OCI-LY3 (cell line): ENCODE measurements at regions not wholly inside any gene's neighbourhood (a gene's known extent, or its start where the extent isn't known, plus 50 kb on each side); places are given as distances from the start of the nearest gene placed in this dataset.

Experiments
- H2AFZ ChIP-seq: fragments of 200-600, 300-600 bp; shearing (Covaris generic); 2 replicates; pipeline ENCODE4 v1.6.0; 2014; ENCODE audit warnings: antibody characterized with exemption, low read depth, low read length
- H3K27ac ChIP-seq: fragments of 200-600, 300-600 bp; sonication (generic); 2 replicates; pipeline ENCODE4 v1.5.1; 2014; ENCODE audit warnings: mild to moderate bottlenecking, low read length, moderate library complexity, mixed read lengths
- H3K27me3 ChIP-seq: fragments of 200-600, 300-600 bp; sonication (generic); 2 replicates; pipeline ENCODE4 v1.6.1; 2014; ENCODE audit warnings: low read depth, low read length, mixed read lengths
- H3K36me3 ChIP-seq: fragments of 200-600, 300-600 bp; sonication (generic); replicated peaks from 2 replicates; pipeline ENCODE3; 2014; ENCODE audit warnings: low read depth, low read length, mixed read lengths
- H3K4me1 ChIP-seq: fragments of 300-600, 200-600 bp; sonication (generic); 2 replicates; pipeline ENCODE4 v1.6.1; 2014; ENCODE audit warnings: low read length, mixed read lengths
- H3K4me2 ChIP-seq: fragments of 200-600, 300-600 bp; sonication (generic); 2 replicates; pipeline ENCODE4 v1.6.1; 2014; ENCODE audit warnings: low read length, mixed read lengths
- H3K4me3 ChIP-seq: fragments of 300-600, 200-600 bp; sonication (generic); 2 replicates; pipeline ENCODE4 v1.5.1; 2014; ENCODE audit warnings: antibody characterized with exemption, mild to moderate bottlenecking, low read length, moderate library complexity
- H3K79me2 ChIP-seq: fragments of 300-600, 200-600 bp; shearing (Covaris generic); 2 replicates; pipeline ENCODE4 v1.6.1; 2014; ENCODE audit warnings: mild to moderate bottlenecking, low read length, mixed read lengths
- H3K9ac ChIP-seq: fragments of 300-600, 200-600 bp; shearing (Covaris generic); 2 replicates; pipeline ENCODE4 v1.6.0; 2014; ENCODE audit warnings: mild to moderate bottlenecking, low read length, moderate library complexity
- H3K9me3 ChIP-seq: fragments of 200-600, 300-600 bp; shearing (Covaris generic); 2 replicates; pipeline ENCODE4 v1.6.1; 2014; ENCODE audit warnings: low read length, mixed read lengths; ENCODE audit not compliant: insufficient read depth
- H4K20me1 ChIP-seq: fragments of 200-600, 300-600 bp; sonication (generic); 2 replicates; pipeline ENCODE4 v1.6.1; 2016; ENCODE audit warnings: low read length, mixed read lengths; ENCODE audit not compliant: insufficient read depth
- CTCF ChIP-seq: fragments of 200-600, 300-600 bp; sonication (generic); IDR thresholded peaks from 2 replicates; pipeline ENCODE4 v1.5.1; 2014; ENCODE audit warnings: antibody characterized with exemption, low read length, low read depth
- EZH2phosphoT487 ChIP-seq: fragments of 200-600 bp; shearing (Covaris generic); IDR thresholded peaks from 2 replicates; pipeline ENCODE4 v1.6.1; 2018; ENCODE audit warnings: antibody characterized with exemption, mixed run types, low read depth

GRCh38 chr4:187276736-187277408, 553.2 kb upstream of the FAT1 start:
- no peak overlapping the region for H3K4me3 ChIP-seq
- no peak overlapping the region for H2AFZ ChIP-seq
- no peak overlapping the region for H3K27ac ChIP-seq

GRCh38 chr4:187283201-187283955, 559.7 kb upstream of the FAT1 start:
- Histone ChIP-seq H3K9me3 (no peaks in the 10 kb centered on the region), H3K4me1 (no peaks in the 10 kb centered on the region), H3K4me3 (no peak overlapping the region), H3K27ac (no peak overlapping the region), H3K4me2 (no peak overlapping the region), H4K20me1 (no peaks in the 10 kb centered on the region), H3K27me3 (no peaks in the 10 kb centered on the region), H2AFZ (no peak overlapping the region), H3K36me3 (no peaks in the 10 kb centered on the region), H3K79me2 (no peaks in the 10 kb centered on the region), H3K9ac (no peak overlapping the region)
- TF ChIP-seq EZH2phosphoT487 (no peak), CTCF (no peak)

More at GRCh38 chr4:187276736-187277408, 553.2 kb upstream of the FAT1 start:
- Histone ChIP-seq H4K20me1 (no peaks in the 10 kb centered on the region), H3K36me3 (no peaks in the 10 kb centered on the region), H3K9me3 (no peaks in the 10 kb centered on the region), H3K4me2 (no peak overlapping the region), H3K4me1 (no peaks in the 10 kb centered on the region), H3K27me3 (no peaks in the 10 kb centered on the region), H3K79me2 (no peaks in the 10 kb centered on the region), H3K9ac (no peak overlapping the region)
- TF ChIP-seq CTCF (no peak), EZH2phosphoT487 (no peak)

GRCh38 chr4:187286525-187286924, 562.9 kb upstream of the FAT1 start:
- no peak overlapping the region for H3K4me2 ChIP-seq

More at GRCh38 chr4:187286525-187286924, 562.9 kb upstream of the FAT1 start:
- no peaks in the 10 kb centered on the region for H3K79me2 ChIP-seq
- no peaks in the 10 kb centered on the region for H4K20me1 ChIP-seq
- TF ChIP-seq CTCF (no peak), EZH2phosphoT487 (no peak)
- H3K27me3 ChIP-seq: no peaks in the 10 kb centered on the region
- H3K36me3 ChIP-seq: no peaks in the 10 kb centered on the region
- H3K27ac ChIP-seq: no peak overlapping the region
- H3K4me1 ChIP-seq: no peaks in the 10 kb centered on the region
- H3K9me3 ChIP-seq: no peaks in the 10 kb centered on the region
- H2AFZ ChIP-seq: no peak overlapping the region
- no peak overlapping the region for H3K4me3 ChIP-seq
- no peak overlapping the region for H3K9ac ChIP-seq
